ENCODE measurements at regions not wholly inside any gene's neighbourhood (a gene's known extent, or its start where the extent isn't known, plus 50 kb on each side); places are given as distances from the start of the nearest gene placed in this dataset.

DNA sequence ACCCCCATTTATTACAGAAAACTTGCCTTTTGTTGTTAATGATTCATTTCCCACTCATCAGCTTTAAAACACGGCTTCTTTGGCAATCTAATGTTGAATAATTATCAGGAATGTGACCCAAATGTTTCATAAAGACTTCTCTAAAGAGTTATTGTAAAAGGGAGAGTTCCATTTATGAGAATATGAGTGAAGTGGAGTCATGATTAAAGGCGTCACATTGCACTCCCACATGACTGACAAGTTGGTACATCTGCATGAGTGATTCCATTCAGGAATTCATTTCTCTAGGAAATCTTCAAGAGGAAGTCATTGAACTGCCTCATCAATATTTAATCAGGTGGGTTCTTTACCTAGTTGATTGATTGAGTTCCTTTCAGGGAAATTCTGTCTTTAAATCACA, 184.8 kb downstream of the LNPK start:
- 77 to 83% methylated on average over 2 of the region's 2 CpGs for WGBS, 2 donors
- no peaks in the 10 kb centered on the region for H3K4me1 ChIP-seq
- no peaks in the 10 kb centered on the region for H3K9me3 ChIP-seq
- no peak overlapping the region for H3K4me3 ChIP-seq
- H3K27ac ChIP-seq = no peak overlapping the region
- TF ChIP-seq POLR2AphosphoS5 (IDR thresholded peaks at IDR 0.05) (no peak), EP300 (IDR thresholded peaks at IDR 0.05) (no peak)
- no peak for DNase-seq
- H3K36me3 ChIP-seq = no peaks in the 10 kb centered on the region
- H3K27me3 ChIP-seq = no peaks in the 10 kb centered on the region
- intact Hi-C loops (cut with DNase I) = no loop called here

DNA sequence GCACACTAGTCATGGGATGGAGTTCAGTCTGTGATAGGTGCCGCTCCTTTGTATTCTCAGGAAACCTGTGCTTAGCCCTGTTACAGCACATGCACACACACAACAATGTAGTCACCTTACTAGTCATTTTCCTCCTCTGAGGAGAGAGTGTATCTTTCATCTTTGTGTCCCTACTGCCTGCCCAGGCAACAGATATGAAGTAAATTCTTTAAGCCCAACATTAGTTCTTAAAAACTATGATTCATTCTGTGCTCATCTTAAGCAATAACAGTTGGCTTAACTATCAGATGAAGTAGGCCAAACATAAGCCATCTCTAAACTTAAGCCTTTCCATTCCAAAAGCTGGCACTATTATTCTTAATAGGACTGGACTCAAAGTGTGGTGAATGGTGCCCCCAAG, 186.5 kb downstream of the LNPK start:
- H3K9me3 ChIP-seq = no peaks in the 10 kb centered on the region
- peaks cover 0 to 4% (median 0%) of the 10 kb centered on the region in 4 donors for H3K4me1 ChIP-seq
- 95 to 98% methylated on average over 1 of the region's 1 CpG for WGBS, 2 donors
- H3K4me3 ChIP-seq = no peak overlapping the region
- intact Hi-C loops (cut with DNase I) = no loop called here
- H3K36me3 ChIP-seq = no peaks in the 10 kb centered on the region
- no peaks in the 10 kb centered on the region for H3K27me3 ChIP-seq
- H3K27ac ChIP-seq = no peak overlapping the region
- TF ChIP-seq POLR2A (IDR thresholded peaks at IDR 0.05) (no peak), POLR2AphosphoS5 (IDR thresholded peaks at IDR 0.05) (no peak), EP300 (IDR thresholded peaks at IDR 0.05) (no peak)
- TF ChIP-seq, protein P1, sequence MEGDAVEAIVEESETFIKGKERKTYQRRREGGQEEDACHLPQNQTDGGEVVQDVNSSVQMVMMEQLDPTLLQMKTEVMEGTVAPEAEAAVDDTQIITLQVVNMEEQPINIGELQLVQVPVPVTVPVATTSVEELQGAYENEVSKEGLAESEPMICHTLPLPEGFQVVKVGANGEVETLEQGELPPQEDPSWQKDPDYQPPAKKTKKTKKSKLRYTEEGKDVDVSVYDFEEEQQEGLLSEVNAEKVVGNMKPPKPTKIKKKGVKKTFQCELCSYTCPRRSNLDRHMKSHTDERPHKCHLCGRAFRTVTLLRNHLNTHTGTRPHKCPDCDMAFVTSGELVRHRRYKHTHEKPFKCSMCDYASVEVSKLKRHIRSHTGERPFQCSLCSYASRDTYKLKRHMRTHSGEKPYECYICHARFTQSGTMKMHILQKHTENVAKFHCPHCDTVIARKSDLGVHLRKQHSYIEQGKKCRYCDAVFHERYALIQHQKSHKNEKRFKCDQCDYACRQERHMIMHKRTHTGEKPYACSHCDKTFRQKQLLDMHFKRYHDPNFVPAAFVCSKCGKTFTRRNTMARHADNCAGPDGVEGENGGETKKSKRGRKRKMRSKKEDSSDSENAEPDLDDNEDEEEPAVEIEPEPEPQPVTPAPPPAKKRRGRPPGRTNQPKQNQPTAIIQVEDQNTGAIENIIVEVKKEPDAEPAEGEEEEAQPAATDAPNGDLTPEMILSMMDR (IDR thresholded peaks at IDR 0.05) = no peak
- no peak for DNase-seq

DNA sequence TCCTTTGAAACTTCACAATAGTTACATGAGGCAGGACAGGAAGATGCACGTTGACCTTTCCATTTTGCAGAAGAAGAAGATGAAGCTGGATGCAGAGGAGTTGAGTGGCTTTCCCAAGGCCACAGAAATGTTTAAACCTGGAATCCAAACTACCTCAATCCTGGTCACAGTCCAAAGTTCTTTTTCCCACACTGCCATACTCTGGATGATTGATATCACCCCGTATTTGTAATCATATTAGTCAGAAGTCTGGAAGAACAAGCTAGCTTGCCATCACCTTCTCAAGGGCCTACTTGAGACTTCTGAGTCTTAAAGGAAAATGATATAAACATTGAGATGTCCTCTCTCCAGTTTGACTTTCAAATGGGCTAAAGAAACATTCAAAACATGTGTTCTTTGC, 190.1 kb downstream of the LNPK start:
- H3K9me3 ChIP-seq = no peaks in the 10 kb centered on the region
- DNase-seq = no peak
- H3K27ac ChIP-seq = no peak overlapping the region
- H3K4me3 ChIP-seq = no peak overlapping the region
- intact Hi-C loops (cut with DNase I) = no loop called here
- peaks cover 0 to 16% (median 13%) of the 10 kb centered on the region in 4 donors for H3K4me1 ChIP-seq
- no peaks in the 10 kb centered on the region for H3K27me3 ChIP-seq
- 57 to 76% methylated on average over 2 of the region's 2 CpGs for WGBS, 2 donors
- no peak for TF ChIP-seq EP300 (IDR thresholded peaks at IDR 0.05)
- TF ChIP-seq, protein P1 (IDR thresholded peaks at IDR 0.05) = no peak
- TF ChIP-seq POLR2AphosphoS5 (IDR thresholded peaks at IDR 0.05) = no peak
- no peak for TF ChIP-seq POLR2A (IDR thresholded peaks at IDR 0.05)
- no peaks in the 10 kb centered on the region for H3K36me3 ChIP-seq

DNA sequence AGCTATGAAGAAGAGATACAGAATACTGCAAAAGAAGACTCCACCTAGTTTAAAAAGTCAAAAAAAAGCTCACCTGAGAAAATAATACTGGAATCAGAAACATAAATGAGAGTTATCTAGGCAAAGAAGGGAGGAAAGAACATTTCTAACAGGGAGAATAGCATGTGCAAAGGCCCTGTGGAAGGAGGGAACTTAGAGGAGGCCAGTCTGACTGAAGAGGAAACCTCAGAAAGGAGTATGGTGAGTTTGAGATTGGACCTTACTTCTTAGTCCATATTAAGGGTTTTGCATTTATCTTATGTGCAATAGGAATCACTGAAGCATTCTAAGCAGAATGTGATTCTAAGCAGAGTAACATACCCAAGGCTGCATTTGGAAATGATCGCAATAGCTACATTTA, 193.2 kb downstream of the LNPK start:
- H3K4me3 ChIP-seq = no peak overlapping the region
- 98% methylated on average over 1 of the region's 1 CpG for WGBS, 2 donors
- no peak for DNase-seq
- H3K36me3 ChIP-seq = no peaks in the 10 kb centered on the region
- H3K4me1 ChIP-seq = peaks cover 0 to 37% (median 29%) of the 10 kb centered on the region in 4 donors
- intact Hi-C loops (cut with DNase I) = no loop called here
- H3K9me3 ChIP-seq = no peaks in the 10 kb centered on the region
- TF ChIP-seq, protein P1 (IDR thresholded peaks at IDR 0.05) = no peak
- TF ChIP-seq POLR2A (IDR thresholded peaks at IDR 0.05) (no peak), POLR2AphosphoS5 (IDR thresholded peaks at IDR 0.05) (no peak), EP300 (IDR thresholded peaks at IDR 0.05) (no peak)
- H3K27ac ChIP-seq = no peak overlapping the region
- H3K27me3 ChIP-seq = no peaks in the 10 kb centered on the region

DNA sequence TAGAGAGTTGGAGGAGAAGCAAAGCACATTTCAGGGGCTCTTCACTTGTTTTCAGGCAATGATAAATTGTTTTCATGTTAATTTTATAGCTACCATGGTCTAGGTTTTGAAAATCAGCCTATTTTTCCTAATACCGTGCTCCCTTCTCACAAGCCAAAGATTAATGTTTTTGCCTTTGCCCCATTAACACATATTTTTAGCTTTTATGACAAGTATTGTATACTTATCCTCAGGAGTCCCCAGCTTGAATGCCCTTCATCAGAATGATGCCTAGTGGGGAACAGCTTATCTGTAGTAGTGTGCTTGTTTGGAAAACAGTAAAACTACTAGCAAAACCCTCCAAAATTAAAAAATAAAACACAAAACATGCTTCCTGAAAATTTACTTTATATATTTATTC, 194.0 kb downstream of the LNPK start:
- no peak for DNase-seq
- no peaks in the 10 kb centered on the region for H3K27me3 ChIP-seq

More for the DNA sequence above, 194.0 kb downstream of the LNPK start:
- H3K9me3 ChIP-seq = no peaks in the 10 kb centered on the region
- no peak for TF ChIP-seq EP300 (IDR thresholded peaks at IDR 0.05)
- TF ChIP-seq, protein P1 (IDR thresholded peaks at IDR 0.05) = no peak
- TF ChIP-seq POLR2AphosphoS5 (IDR thresholded peaks at IDR 0.05) = no peak
- TF ChIP-seq POLR2A (IDR thresholded peaks at IDR 0.05) = no peak
- intact Hi-C loops (cut with DNase I) = no loop called here
- H3K4me1 ChIP-seq = peaks cover 0 to 37% (median 29%) of the 10 kb centered on the region in 4 donors
- peak overlapping the region in 2 of 4 donors; percentile 63 to 66 for H3K27ac ChIP-seq
- no peak overlapping the region for H3K4me3 ChIP-seq
- no peaks in the 10 kb centered on the region for H3K36me3 ChIP-seq
- 79 to 85% methylated on average over 1 of the region's 1 CpG for WGBS, 2 donors
